Stimulated activated CD4-positive, alpha-beta T cell treated with anti-CD3 and anti-CD28 coated beads, Interleukin-15, amount 100 ng/mL, for 48 hours (primary cell): ENCODE measurements at regions not wholly inside any gene's neighbourhood (a gene's known extent, or its start where the extent isn't known, plus 50 kb on each side); places are given as distances from the start of the nearest gene placed in this dataset.
"Not testable (repeated sequence)": the region's sequence is repeated elsewhere in the genome, so short reads cannot be mapped to it uniquely, and the experiment has no call there.

Experiments
- DNase-seq, 2 donors: peaks; one replicate each; pipeline ENCODE4 v3.0.0-alpha.2; 2020; ENCODE audit warnings: low read depth in 2 of 2

GRCh38 chr4:159828687-159829086 lies 725.8 kb downstream of the RAPGEF2 start:
- no peak for DNase-seq

- DNase-seq, result no peak
These were observed 726.3 kb downstream of the RAPGEF2 start for GRCh38 chr4:159829184-159829583.

GRCh38 chr4:159837071-159837470 lies 734.2 kb downstream of the RAPGEF2 start:
- no peak for DNase-seq

GRCh38 chr4:159855731-159856130 lies 752.9 kb downstream of the RAPGEF2 start:
- DNase-seq, result no peak

GRCh38 chr4:159856451-159856850 lies 753.6 kb downstream of the RAPGEF2 start:
- no peak for DNase-seq

GRCh38 chr4:159859656-159860148 lies 756.8 kb downstream of the RAPGEF2 start:
- no peak for DNase-seq

GRCh38 chr4:159860945-159861344 lies 758.1 kb downstream of the RAPGEF2 start:
- DNase-seq, result no peak

- DNase-seq, result no peak
These were observed 761.5 kb downstream of the RAPGEF2 start for GRCh38 chr4:159864337-159864736.

GRCh38 chr4:159867673-159868072 lies 764.8 kb downstream of the RAPGEF2 start:
- no peak for DNase-seq

GRCh38 chr4:159868936-159869335 lies 766.1 kb downstream of the RAPGEF2 start:
- not testable (repeated sequence) for DNase-seq

- DNase-seq, result no peak
These were observed 768.3 kb downstream of the RAPGEF2 start for GRCh38 chr4:159871141-159871540.

GRCh38 chr4:159881158-159881557 lies 778.3 kb downstream of the RAPGEF2 start:
- DNase-seq, result no peak

GRCh38 chr4:159884989-159885388 lies 782.1 kb downstream of the RAPGEF2 start:
- no peak for DNase-seq

GRCh38 chr4:159899596-159899995 lies 796.7 kb downstream of the RAPGEF2 start:
- DNase-seq, result no peak

- no peak for DNase-seq
These were observed 797.7 kb downstream of the RAPGEF2 start for GRCh38 chr4:159900562-159900961.

GRCh38 chr4:159902648-159903047 lies 799.8 kb downstream of the RAPGEF2 start:
- no peak for DNase-seq

- DNase-seq, result no peak
These were observed 802.0 kb downstream of the RAPGEF2 start for GRCh38 chr4:159904906-159905305.

- no peak for DNase-seq
These were observed 803.2 kb downstream of the RAPGEF2 start for GRCh38 chr4:159906051-159906450.

- no peak for DNase-seq
These were observed 803.6 kb downstream of the RAPGEF2 start for GRCh38 chr4:159906517-159906916.

GRCh38 chr4:159910721-159911120 lies 807.8 kb downstream of the RAPGEF2 start:
- no peak for DNase-seq

GRCh38 chr4:159922119-159922518 lies 819.2 kb downstream of the RAPGEF2 start:
- DNase-seq, result no peak

- DNase-seq, result no peak
These were observed 822.9 kb downstream of the RAPGEF2 start for GRCh38 chr4:159925770-159926169.

- no peak for DNase-seq
These were observed 824.0 kb downstream of the RAPGEF2 start for GRCh38 chr4:159926871-159927270.

GRCh38 chr4:159927781-159928180 lies 824.9 kb downstream of the RAPGEF2 start:
- DNase-seq, result no peak
